HG03460 (cell line): ENCODE measurements at regions not wholly inside any gene's neighbourhood (a gene's known extent, or its start where the extent isn't known, plus 50 kb on each side); places are given as distances from the start of the nearest gene placed in this dataset.

Experiments used
- ATAC-seq: cut with Tn5 transposase; IDR thresholded peaks from one replicate; pipeline ENCODE4 v1.9.1; 2021; ENCODE audit not compliant: unreplicated experiment

GRCh38 chr1:238088560-238089290 lies 198.0 kb upstream of the ZP4 start:
- no peak for ATAC-seq

DNA sequence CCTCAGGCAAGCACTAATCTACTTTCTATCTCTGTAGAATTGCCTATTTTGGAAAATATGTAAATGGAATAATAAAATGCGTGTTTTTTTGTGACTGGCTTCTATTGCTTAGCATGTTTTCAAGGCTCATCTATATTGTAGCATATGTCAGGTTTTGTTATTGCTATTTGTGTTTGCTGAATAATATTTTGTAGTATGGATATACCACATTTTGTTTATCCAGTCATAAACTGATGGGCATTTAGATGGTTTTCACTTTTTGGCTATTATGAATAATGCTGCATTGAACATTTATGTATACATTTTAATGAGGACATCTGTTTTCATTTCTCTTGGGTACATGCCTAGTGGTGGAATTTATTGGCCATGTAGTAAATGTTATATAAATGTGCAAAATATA lies 183.3 kb upstream of the ZP4 start:
- no peak for ATAC-seq

DNA sequence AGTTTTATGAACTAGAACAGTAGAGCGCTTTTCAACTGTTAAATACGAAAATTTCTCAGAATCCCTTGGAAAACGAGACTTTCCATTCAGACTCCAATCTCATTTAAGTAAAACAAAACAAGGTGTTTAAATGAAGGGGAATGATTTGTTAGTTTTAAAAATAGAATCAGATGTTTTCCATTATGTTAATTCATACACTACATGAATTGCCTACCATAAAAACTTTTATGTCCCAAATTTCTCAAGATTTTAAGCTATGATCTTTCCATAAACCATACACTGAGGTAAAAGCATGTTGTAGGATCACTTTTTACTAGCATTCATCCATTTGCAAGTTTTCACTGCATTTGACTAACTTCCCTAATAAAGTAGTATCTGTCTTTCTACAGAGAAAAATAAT lies 180.3 kb upstream of the ZP4 start:
- ATAC-seq, result no peak

DNA sequence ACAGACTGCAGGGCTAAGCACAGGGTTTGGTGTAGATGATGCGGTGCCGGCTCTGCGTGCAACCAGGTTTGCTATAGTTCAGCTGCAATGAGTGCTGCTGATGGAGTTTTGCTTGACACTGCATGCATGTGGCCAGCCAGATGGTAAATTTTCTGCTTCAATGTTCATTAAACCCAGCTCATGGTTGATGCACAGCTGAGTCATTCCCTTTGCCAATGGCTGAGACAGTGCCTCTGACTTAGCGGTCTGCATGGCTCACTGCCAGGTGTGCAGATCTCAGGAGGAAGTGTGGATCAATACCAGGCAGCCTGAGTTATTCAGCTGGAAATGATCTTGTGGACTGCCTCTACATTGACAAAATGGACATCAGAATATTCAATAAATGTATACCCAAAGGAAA lies 172.7 kb upstream of the ZP4 start:
- ATAC-seq, result peak; percentile 51

DNA sequence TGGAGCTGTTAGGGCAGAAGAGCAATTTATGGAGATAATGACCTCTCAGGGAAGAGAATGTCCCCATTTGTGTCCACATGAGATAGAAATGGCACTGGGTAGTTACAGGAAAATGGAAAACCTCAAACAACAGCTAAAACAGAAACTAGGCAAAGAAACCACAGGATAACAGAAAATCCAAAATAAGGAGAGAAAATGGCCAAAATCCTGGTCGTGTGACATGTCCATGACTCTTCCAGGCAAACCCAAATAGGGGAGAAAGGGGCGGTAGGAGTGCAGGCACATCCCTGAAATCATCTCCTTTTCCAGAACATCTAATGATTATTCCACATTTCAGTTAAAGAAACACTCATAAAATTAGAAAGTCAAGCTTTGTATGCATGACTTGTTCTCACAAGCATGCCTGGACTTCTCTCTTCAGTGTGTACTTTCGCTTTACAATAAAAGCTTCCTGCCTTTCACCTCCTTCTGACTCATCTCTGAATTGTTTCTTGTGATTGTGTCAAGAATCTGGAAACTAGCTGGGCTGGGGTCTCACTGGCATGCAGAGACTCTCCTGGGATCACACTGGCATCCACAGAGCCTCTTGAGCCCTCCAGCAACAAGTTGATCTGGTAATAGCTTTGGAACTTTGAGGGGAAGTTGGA lies 171.4 kb upstream of the ZP4 start:
- ATAC-seq, result peak; percentile 60

DNA sequence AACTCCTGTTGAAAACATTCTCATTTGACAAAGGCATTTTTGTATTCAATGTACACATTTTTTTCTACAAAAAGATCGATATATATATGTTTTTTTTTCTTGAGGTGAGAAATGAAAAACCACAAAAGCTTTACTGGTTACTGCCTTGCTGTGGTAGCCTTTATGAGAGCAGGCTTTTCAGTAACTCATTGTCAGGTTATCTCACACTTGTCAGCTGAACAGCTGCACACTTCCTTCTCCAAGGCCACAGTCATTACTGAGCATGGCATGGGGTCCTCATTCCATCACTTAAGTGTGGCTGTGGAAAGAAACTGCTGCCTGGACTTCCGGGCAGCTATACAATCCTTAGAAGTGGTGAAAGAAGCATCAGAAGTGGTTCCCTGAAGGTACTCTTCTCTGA lies 169.3 kb upstream of the ZP4 start:
- peak; percentile 63 for ATAC-seq

- ATAC-seq, result no peak
Measured at GRCh38 chr1:238052496-238053266, 162.0 kb upstream of the ZP4 start.

DNA sequence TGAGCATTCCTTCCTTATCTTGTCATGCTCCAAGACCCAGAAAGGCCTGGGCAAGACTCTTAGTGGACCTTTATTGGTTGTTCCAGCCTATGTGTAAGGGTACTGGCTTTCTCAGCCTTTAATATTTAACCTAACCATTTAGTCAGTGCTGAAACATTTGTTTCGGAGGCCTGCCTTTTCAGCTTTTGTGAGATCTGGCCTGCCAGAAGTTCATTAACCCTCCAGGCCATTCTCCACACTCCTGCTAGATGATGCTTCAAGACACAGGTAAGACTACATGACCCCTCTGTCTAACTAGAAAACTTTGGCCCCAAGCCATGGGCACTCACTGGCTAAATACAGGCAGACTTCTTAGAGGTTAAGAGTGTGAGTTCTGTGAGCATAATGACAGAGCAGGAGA lies 138.4 kb upstream of the ZP4 start:
- ATAC-seq, result no peak

GRCh38 chr1:238027366-238027765 lies 136.6 kb upstream of the ZP4 start:
- ATAC-seq, result no peak

GRCh38 chr1:238023137-238023536 lies 132.4 kb upstream of the ZP4 start:
- ATAC-seq, result no peak

- ATAC-seq, result no peak
Measured at GRCh38 chr1:238018214-238018613, 127.5 kb upstream of the ZP4 start.

- no peak for ATAC-seq
Measured at GRCh38 chr1:238006779-238007178, 116.1 kb upstream of the ZP4 start.

GRCh38 chr1:238005116-238005515 lies 114.4 kb upstream of the ZP4 start:
- ATAC-seq, result no peak

DNA sequence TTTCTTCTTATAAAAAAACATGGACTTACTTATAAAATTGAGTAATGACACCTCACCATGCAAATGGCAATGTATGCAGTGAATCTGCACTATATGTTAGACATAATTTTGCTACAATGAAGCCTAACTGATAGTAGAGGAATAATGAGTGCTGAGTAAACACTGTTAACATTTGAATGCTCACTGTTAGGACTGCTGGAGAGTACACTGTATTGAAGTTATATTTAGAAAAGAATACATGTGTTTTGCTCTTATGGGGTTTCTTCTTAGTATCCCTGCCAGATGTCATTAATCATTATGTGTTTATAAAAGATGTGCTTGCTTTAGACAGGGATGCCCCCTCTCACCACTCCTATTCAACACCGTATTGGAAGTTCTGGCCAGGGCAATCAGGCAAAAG lies 111.1 kb upstream of the ZP4 start:
- no peak for ATAC-seq

- no peak for ATAC-seq
Measured at GRCh38 chr1:237999426-238000052, 108.8 kb upstream of the ZP4 start.

GRCh38 chr1:237998581-237998980 lies 107.9 kb upstream of the ZP4 start:
- no peak for ATAC-seq

DNA sequence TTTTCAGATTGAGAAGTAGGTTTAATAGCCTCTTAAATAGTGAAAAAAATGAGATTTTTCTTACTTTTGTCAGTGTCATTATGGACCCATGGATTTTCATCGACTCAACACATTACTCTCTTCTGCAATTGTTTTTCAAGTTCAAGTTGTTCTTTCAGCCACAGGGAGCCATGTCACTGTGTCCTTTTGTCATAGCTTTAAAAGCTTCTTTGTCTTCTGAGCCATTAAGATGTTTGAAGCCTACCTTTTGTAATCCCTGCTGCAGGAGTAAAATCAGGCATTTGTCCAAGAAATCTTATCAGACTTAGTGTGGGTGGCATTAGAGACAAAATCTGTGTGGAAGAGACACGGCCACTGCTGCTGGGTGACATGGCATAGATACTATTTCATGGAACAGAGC lies 92.8 kb upstream of the ZP4 start:
- ATAC-seq, result no peak

GRCh38 chr1:237981223-237981622 lies 90.5 kb upstream of the ZP4 start:
- no peak for ATAC-seq

DNA sequence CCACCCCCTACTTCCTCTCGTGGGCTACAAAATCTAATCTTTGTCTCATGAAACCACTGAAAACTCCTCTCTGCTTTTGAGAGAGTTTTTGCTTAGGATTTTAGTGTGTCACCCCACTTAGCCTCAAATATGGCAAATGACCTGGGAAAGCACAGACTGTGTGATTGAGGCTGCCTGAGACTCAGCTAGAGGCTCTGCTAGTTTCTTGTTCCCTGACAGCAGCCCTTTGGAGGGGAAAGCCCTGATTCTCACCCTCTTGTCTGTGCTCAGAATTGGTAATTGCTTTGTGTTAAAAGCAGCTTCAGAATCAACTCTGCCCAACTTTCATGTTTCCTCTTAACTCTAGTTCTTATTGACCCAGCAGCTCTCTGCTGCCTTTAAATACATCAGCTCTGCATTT lies 85.6 kb upstream of the ZP4 start:
- no peak for ATAC-seq

- no peak for ATAC-seq
Measured at GRCh38 chr1:237975903-237976302, 85.2 kb upstream of the ZP4 start.

GRCh38 chr1:237975376-237975775 lies 84.7 kb upstream of the ZP4 start:
- ATAC-seq, result no peak

GRCh38 chr1:237972186-237972585 lies 81.5 kb upstream of the ZP4 start:
- no peak for ATAC-seq
